NCI-H748 (cell line): ENCODE measurements at regions not wholly inside any gene's neighbourhood (a gene's known extent, or its start where the extent isn't known, plus 50 kb on each side); places are given as distances from the start of the nearest gene placed in this dataset.
A peak's percentile ranks its signal among the peaks of the same experiment; 100 is the strongest.
"Not testable (repeated sequence)": the region's sequence is repeated elsewhere in the genome, so short reads cannot be mapped to it uniquely, and the experiment has no call there.

Source experiments
- DNase-seq: peaks from one replicate; lab custom pipeline; 2025; ENCODE audit not compliant: unreplicated experiment; lab: John Stamatoyannopoulos, UW

- no peak for DNase-seq
These were observed 191.7 kb downstream of the NDUFA10 start for GRCh38 chr2:239833269-239834109.

GRCh38 chr2:239832490-239833268 is 192.5 kb downstream of the NDUFA10 start:
- no peak for DNase-seq

GRCh38 chr2:239831861-239832489 is 193.2 kb downstream of the NDUFA10 start:
- no peak for DNase-seq

GRCh38 chr2:239831001-239831731 is 194.0 kb downstream of the NDUFA10 start:
- no peak for DNase-seq

- no peak for DNase-seq
These were observed 194.8 kb downstream of the NDUFA10 start for GRCh38 chr2:239830121-239831000.

GRCh38 chr2:239829326-239829725 is 195.8 kb downstream of the NDUFA10 start:
- DNase-seq, result no peak

GRCh38 chr2:239828973-239829275 is 196.2 kb downstream of the NDUFA10 start:
- DNase-seq, result not testable (repeated sequence)

- no peak for DNase-seq
These were observed 196.8 kb downstream of the NDUFA10 start for GRCh38 chr2:239828192-239828972.

- no peak for DNase-seq
These were observed 197.6 kb downstream of the NDUFA10 start for GRCh38 chr2:239827523-239827890.

GRCh38 chr2:239826786-239827522 is 198.2 kb downstream of the NDUFA10 start:
- peak; percentile 10 for DNase-seq

- DNase-seq, result no peak
These were observed 198.8 kb downstream of the NDUFA10 start for GRCh38 chr2:239826376-239826775.

GRCh38 chr2:239825705-239825979 is 199.5 kb downstream of the NDUFA10 start:
- DNase-seq, result no peak

- DNase-seq, result no peak
These were observed 200.1 kb downstream of the NDUFA10 start for GRCh38 chr2:239824866-239825704.

GRCh38 chr2:239824046-239824694 is 201.0 kb downstream of the NDUFA10 start:
- peak; percentile 62 for DNase-seq

GRCh38 chr2:239822146-239822831 is 202.9 kb downstream of the NDUFA10 start:
- no peak for DNase-seq

- DNase-seq, result no peak
These were observed 203.5 kb downstream of the NDUFA10 start for GRCh38 chr2:239821694-239822075.
